ENCODE measurements at regions not wholly inside any gene's neighbourhood (a gene's known extent, or its start where the extent isn't known, plus 50 kb on each side); places are given as distances from the start of the nearest gene placed in this dataset.

- TF ChIP-seq ATF3 (CRISPR knock-in tag; conservative IDR thresholded peaks at IDR 0.05), result no peak
- no peak for TF ChIP-seq FOXP1 (CRISPR knock-in tag; IDR thresholded peaks at IDR 0.05; ENCODE audit: borderline replicate concordance)
- TF ChIP-seq SMAD4 (CRISPR knock-in tag; IDR thresholded peaks at IDR 0.05), result no peak
- no peak for TF ChIP-seq ZNF138 (CRISPR knock-in tag; conservative IDR thresholded peaks at IDR 0.05)
- no peak for TF ChIP-seq CTCF (IDR thresholded peaks at IDR 0.05)
- TF ChIP-seq ZNF317 (CRISPR knock-in tag; IDR thresholded peaks at IDR 0.05; ENCODE audit: borderline replicate concordance, low read depth), result no peak
- no peak for TF ChIP-seq MAX (CRISPR knock-in tag; IDR thresholded peaks at IDR 0.05)
- TF ChIP-seq IRF2 (CRISPR knock-in tag; IDR thresholded peaks at IDR 0.05; ENCODE audit: borderline replicate concordance, low read depth), result no peak
Observed at GRCh38 chr5:63097286-63097685, 518.7 kb downstream of the LRRC70 start.
